Activated CD4-positive, alpha-beta T cell treated with anti-CD3 and anti-CD28 coated beads for 48 hours (primary cell): ENCODE measurements at regions not wholly inside any gene's neighbourhood (a gene's known extent, or its start where the extent isn't known, plus 50 kb on each side); places are given as distances from the start of the nearest gene placed in this dataset.

ENCODE experiments used
- DNase-seq: peaks from one replicate; pipeline ENCODE4 v3.0.0-alpha.2; 2020

GRCh38 chr11:13105237-13105844 lies 96.2 kb downstream of the RASSF10 start:
- DNase-seq: no peak

- DNase-seq: no peak
These were observed 98.5 kb downstream of the RASSF10 start for GRCh38 chr11:13107544-13108044.

GRCh38 chr11:13108416-13108815 lies 99.3 kb downstream of the RASSF10 start:
- no peak for DNase-seq

GRCh38 chr11:13109616-13110015 lies 100.5 kb downstream of the RASSF10 start:
- DNase-seq: no peak

GRCh38 chr11:13110145-13110544 lies 101.0 kb downstream of the RASSF10 start:
- DNase-seq: no peak

GRCh38 chr11:13110929-13111812 lies 102.1 kb downstream of the RASSF10 start:
- no peak for DNase-seq

GRCh38 chr11:13111813-13112130 lies 102.7 kb downstream of the RASSF10 start:
- no peak for DNase-seq

GRCh38 chr11:13114566-13115379 lies 105.7 kb downstream of the RASSF10 start:
- DNase-seq: no peak

- DNase-seq: no peak
These were observed 106.2 kb downstream of the RASSF10 start for GRCh38 chr11:13115380-13115675.

GRCh38 chr11:13116491-13116890 lies 107.4 kb downstream of the RASSF10 start:
- DNase-seq: no peak

- no peak for DNase-seq
These were observed 108.2 kb downstream of the RASSF10 start for GRCh38 chr11:13117344-13117743.

GRCh38 chr11:13118194-13118593 lies 109.1 kb downstream of the RASSF10 start:
- no peak for DNase-seq

- DNase-seq: no peak
These were observed 109.5 kb downstream of the RASSF10 start for GRCh38 chr11:13118650-13119049.

- DNase-seq: no peak
These were observed 110.2 kb downstream of the RASSF10 start for GRCh38 chr11:13119361-13119760.

GRCh38 chr11:13119941-13120520 lies 110.9 kb downstream of the RASSF10 start:
- DNase-seq: no peak

GRCh38 chr11:13120691-13121090 lies 111.6 kb downstream of the RASSF10 start:
- DNase-seq: no peak

- no peak for DNase-seq
These were observed 117.3 kb downstream of the RASSF10 start for GRCh38 chr11:13126430-13126829.

GRCh38 chr11:13127161-13127560 lies 118.0 kb downstream of the RASSF10 start:
- no peak for DNase-seq

- no peak for DNase-seq
These were observed 119.2 kb downstream of the RASSF10 start for GRCh38 chr11:13128354-13128753.

- no peak for DNase-seq
These were observed 125.0 kb downstream of the RASSF10 start for GRCh38 chr11:13134066-13134465.

GRCh38 chr11:13134886-13135285 lies 125.8 kb downstream of the RASSF10 start:
- no peak for DNase-seq

GRCh38 chr11:13135385-13136271 lies 126.5 kb downstream of the RASSF10 start:
- no peak for DNase-seq
